Caki2 (cell line): ENCODE measurements at regions not wholly inside any gene's neighbourhood (a gene's known extent, or its start where the extent isn't known, plus 50 kb on each side); places are given as distances from the start of the nearest gene placed in this dataset.

Experiments
- DNase-seq: peaks from one replicate; pipeline ENCODE4 v3.0.0-alpha.2; 2015; ENCODE audit warnings: low read depth
- in situ Hi-C: cut with HindIII; loops from 2 replicates; pipeline ENCODE4 v1.10.0; 2016; ENCODE audit warnings: low sequenced_read_pairs, low pct_unique_long_range_greater_than_20kb, mixed read lengths

- DNase-seq: no peak
- in situ Hi-C loops: no loop called here
These were observed 313.0 kb upstream of the TEX13C start for GRCh38 chrX:125006704-125007103.

- DNase-seq: no peak
- in situ Hi-C loops: no loop called here
These were observed 307.1 kb upstream of the TEX13C start for GRCh38 chrX:125012585-125012984.

GRCh38 chrX:125029131-125029530, 290.5 kb upstream of the TEX13C start:
- DNase-seq: no peak
- in situ Hi-C loops: no loop called here
